Karpas-422 (cell line): ENCODE measurements at regions not wholly inside any gene's neighbourhood (a gene's known extent, or its start where the extent isn't known, plus 50 kb on each side); places are given as distances from the start of the nearest gene placed in this dataset.

ENCODE experiments used
- DNase-seq: peaks from one replicate; pipeline ENCODE4 v3.0.0-alpha.2; 2015
- H2AFZ ChIP-seq: fragments of 200-600 bp; sonication (generic); 2 replicates; pipeline ENCODE4 v1.6.1; 2014; ENCODE audit warnings: antibody characterized with exemption, low read length, mixed read lengths
- H3K27ac ChIP-seq: fragments of 200-600 bp; sonication (generic); 2 replicates; pipeline ENCODE4 v1.5.1; 2014; ENCODE audit warnings: mild to moderate bottlenecking, low read length, moderate library complexity
- H3K27me3 ChIP-seq: fragments of 200-600 bp; sonication (generic); 2 replicates; pipeline ENCODE4 v1.6.1; 2014; ENCODE audit warnings: low read length, mixed read lengths
- H3K36me3 ChIP-seq: fragments of 200-600 bp; sonication (generic); 2 replicates; pipeline ENCODE4 v1.6.1; 2014; ENCODE audit warnings: low read length, mixed read lengths; ENCODE audit not compliant: insufficient read depth
- H3K4me1 ChIP-seq: fragments of 200-600 bp; sonication (generic); 2 replicates; pipeline ENCODE4 v1.6.1; 2014; ENCODE audit warnings: mild to moderate bottlenecking, low read length, mixed read lengths
- H3K4me2 ChIP-seq: fragments of 200-600 bp; sonication (generic); 2 replicates; pipeline ENCODE4 v1.6.1; 2014; ENCODE audit warnings: low read length, low read depth, mild to moderate bottlenecking; ENCODE audit not compliant: poor library complexity, severe bottlenecking
- H3K4me3 ChIP-seq: fragments of 200-600 bp; sonication (generic); 2 replicates; pipeline ENCODE4 v1.5.1; 2014; ENCODE audit warnings: mild to moderate bottlenecking, antibody characterized with exemption, low read length, mixed read lengths
- H3K79me2 ChIP-seq: fragments of 200-600 bp; sonication (generic); 2 replicates; pipeline ENCODE4 v1.6.1; 2014; ENCODE audit warnings: mild to moderate bottlenecking, low read length, mixed read lengths
- H3K9ac ChIP-seq: fragments of 200-600 bp; sonication (generic); 2 replicates; pipeline ENCODE4 v1.6.0; 2014; ENCODE audit warnings: low read length
- H3K9me2 ChIP-seq: fragments of 200-600 bp; sonication (generic), shearing (Covaris generic); replicated peaks from 2 replicates; pipeline ENCODE4 v1.6.0; 2014; ENCODE audit warnings: mild to moderate bottlenecking, low read length, moderate library complexity; ENCODE audit not compliant: insufficient read depth
- H3K9me3 ChIP-seq: fragments of 300-700, 200-600 bp; sonication (generic); 2 replicates; pipeline ENCODE4 v1.6.1; 2014; ENCODE audit warnings: low read length, mixed read lengths
- H4K20me1 ChIP-seq: fragments of 200-600 bp; sonication (generic); 2 replicates; pipeline ENCODE4 v1.6.1; 2014; ENCODE audit warnings: mild to moderate bottlenecking, antibody characterized with exemption, low read length, low read depth; ENCODE audit not compliant: insufficient read depth

DNA sequence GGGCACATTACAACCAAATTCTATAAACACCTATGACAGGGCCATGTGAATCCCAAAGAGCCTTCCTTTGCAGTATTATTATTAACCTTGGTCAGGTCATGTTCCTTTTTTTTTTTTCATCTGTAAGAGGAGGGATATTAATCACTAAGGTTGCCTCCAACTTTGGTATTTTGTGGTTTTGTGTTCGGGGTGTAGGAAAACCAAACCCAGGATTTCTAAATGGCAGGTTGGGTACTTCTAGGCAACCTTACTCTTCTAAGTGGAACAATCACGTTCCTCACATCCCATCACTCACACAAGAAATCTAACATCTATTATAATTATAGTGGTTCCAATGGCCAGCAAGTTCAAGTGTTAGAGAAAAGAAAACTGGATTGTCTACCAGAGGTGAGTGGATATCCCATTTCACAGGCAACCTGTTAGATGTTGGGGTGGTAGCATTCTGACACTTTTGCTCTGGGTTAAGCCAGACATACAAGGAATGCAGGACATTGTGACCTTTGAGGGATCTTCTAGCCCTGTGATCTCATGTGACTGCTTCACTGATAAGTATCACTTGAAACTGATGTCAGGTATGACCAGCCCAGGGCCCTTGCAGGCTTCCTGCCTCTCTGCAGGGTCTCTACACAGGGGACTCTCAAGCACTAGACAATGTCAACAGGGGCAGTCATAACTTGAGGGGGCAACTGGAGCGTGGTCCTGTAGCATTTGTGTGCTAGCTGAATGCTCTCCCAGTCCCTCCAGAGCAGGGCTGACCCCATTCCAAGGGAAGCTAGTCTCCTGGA is 126.2 kb upstream of the VLDLR start:
- no peak overlapping the region for H2AFZ ChIP-seq
- no peak for DNase-seq
- no peaks in the 10 kb centered on the region for H3K36me3 ChIP-seq
- no peaks in the 10 kb centered on the region for H3K79me2 ChIP-seq
- no peaks in the 10 kb centered on the region for H3K9me2 ChIP-seq
- H3K9me3 ChIP-seq = no peaks in the 10 kb centered on the region
- peak overlapping the region; percentile 97 for H3K27ac ChIP-seq
- H3K27me3 ChIP-seq = no peaks in the 10 kb centered on the region
- H3K4me3 ChIP-seq = no peak overlapping the region
- no peak overlapping the region for H3K9ac ChIP-seq
- no peaks in the 10 kb centered on the region for H4K20me1 ChIP-seq
- H3K4me2 ChIP-seq = peak overlapping the region; percentile 71
- H3K4me1 ChIP-seq = peaks cover 73% of the 10 kb centered on the region

- H3K27me3 ChIP-seq = no peaks in the 10 kb centered on the region
- H3K4me2 ChIP-seq = no peak overlapping the region
- H3K4me3 ChIP-seq = no peak overlapping the region
- no peaks in the 10 kb centered on the region for H3K9me2 ChIP-seq
- H3K36me3 ChIP-seq = no peaks in the 10 kb centered on the region
- H2AFZ ChIP-seq = no peak overlapping the region
- no peaks in the 10 kb centered on the region for H3K79me2 ChIP-seq
- no peak overlapping the region for H3K27ac ChIP-seq
- H3K4me1 ChIP-seq = peaks cover 69% of the 10 kb centered on the region
- no peak overlapping the region for H3K9ac ChIP-seq
- DNase-seq = no peak
- H3K9me3 ChIP-seq = no peaks in the 10 kb centered on the region
- no peaks in the 10 kb centered on the region for H4K20me1 ChIP-seq
Observed at GRCh38 chr9:2496169-2496568, 125.4 kb upstream of the VLDLR start.

DNA sequence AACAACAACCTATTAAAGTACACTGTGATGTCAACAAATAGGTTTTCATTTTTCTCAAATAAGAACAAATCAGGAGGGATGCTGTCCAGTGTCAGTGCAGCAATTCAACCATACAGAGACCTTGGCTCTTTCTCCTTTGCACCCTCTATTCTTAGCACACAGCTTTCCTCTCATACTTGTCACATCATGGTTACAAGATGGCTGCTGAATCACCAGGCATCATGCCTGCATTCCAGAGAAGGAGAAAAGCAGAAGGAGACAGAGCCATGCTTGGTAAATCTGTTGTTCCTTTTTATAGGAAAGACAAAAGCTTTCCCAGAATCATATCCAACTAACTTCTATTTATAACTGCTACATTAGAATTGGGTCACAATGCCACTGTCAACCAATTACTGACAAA is 124.7 kb upstream of the VLDLR start:
- Histone ChIP-seq H3K4me3 (no peak overlapping the region), H3K4me2 (no peak overlapping the region), H4K20me1 (no peaks in the 10 kb centered on the region), H3K36me3 (no peaks in the 10 kb centered on the region), H3K4me1 (peaks cover 63% of the 10 kb centered on the region), H3K27me3 (no peaks in the 10 kb centered on the region), H2AFZ (no peak overlapping the region), H3K9me2 (no peaks in the 10 kb centered on the region), H3K9me3 (no peaks in the 10 kb centered on the region), H3K9ac (no peak overlapping the region), H3K27ac (no peak overlapping the region), H3K79me2 (no peaks in the 10 kb centered on the region)
- DNase-seq = no peak

DNA sequence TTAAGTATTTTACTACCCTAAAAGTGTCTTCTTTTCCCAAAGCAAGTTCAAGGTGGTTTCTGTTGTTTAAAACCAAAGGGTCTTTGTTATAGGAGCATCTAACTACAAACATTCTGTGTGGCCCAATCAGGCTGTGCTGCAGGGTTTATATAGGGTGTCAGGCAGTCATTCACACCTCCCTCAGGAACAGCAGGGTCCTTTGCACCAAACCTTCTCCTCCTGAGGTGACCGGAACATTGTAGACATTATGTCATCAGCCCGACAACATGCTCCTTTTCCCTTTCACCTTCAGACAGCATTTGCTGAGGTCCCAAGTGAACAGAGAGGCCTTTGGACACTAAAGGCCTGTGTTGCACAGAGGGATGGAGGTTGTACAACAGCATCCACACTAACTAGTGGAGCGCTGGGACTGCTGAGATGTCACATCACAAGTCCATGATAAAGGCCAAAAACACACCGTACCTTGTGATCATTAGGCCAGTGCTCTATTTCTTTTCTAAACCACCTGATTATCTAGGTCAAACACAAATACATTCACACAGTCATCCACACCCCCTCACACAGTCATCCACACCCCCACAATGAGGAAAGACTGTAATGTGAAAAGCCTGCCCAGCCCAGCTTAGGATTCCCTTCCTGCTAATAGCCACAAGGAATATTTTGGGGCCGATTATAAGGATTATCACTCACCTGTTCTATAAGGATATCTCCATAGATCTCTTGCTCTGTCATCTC is 123.8 kb upstream of the VLDLR start:
- Histone ChIP-seq H3K36me3 (no peaks in the 10 kb centered on the region), H3K9me3 (no peaks in the 10 kb centered on the region), H3K4me3 (no peak overlapping the region), H3K27me3 (no peaks in the 10 kb centered on the region), H3K79me2 (no peaks in the 10 kb centered on the region), H3K27ac (no peak overlapping the region), H3K9me2 (no peaks in the 10 kb centered on the region), H3K9ac (no peak overlapping the region), H4K20me1 (no peaks in the 10 kb centered on the region), H2AFZ (no peak overlapping the region), H3K4me2 (no peak overlapping the region), H3K4me1 (peaks cover 55% of the 10 kb centered on the region)
- no peak for DNase-seq

GRCh38 chr9:2502210-2502609 is 119.4 kb upstream of the VLDLR start:
- Histone ChIP-seq H4K20me1 (no peaks in the 10 kb centered on the region), H3K4me3 (no peak overlapping the region), H3K79me2 (no peaks in the 10 kb centered on the region), H3K9me3 (no peaks in the 10 kb centered on the region), H3K4me1 (peaks cover 43% of the 10 kb centered on the region), H3K4me2 (no peak overlapping the region), H3K27me3 (no peaks in the 10 kb centered on the region), H3K9me2 (no peaks in the 10 kb centered on the region), H2AFZ (no peak overlapping the region), H3K36me3 (no peaks in the 10 kb centered on the region), H3K27ac (no peak overlapping the region), H3K9ac (no peak overlapping the region)
- DNase-seq = no peak

DNA sequence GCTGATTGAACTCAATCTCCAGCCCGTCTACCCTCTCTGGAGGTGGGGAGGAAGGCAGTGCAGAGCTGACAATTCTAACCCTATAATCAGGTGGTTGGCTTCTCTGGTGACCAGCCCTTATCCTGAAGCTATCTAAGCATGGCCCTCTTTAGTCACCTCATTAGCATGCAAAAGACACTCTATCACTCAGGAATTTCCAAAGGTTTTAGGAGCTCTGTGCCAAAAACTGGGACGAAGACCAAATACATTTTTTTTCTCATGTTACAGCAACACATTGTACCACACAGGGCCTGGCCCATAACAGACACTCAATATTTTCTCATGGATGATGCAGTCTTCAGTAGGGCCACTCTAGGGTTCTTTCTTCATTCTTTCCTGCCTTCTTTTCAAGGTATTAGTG is 118.8 kb upstream of the VLDLR start:
- Histone ChIP-seq H3K9ac (no peak overlapping the region), H3K9me3 (no peaks in the 10 kb centered on the region), H3K36me3 (no peaks in the 10 kb centered on the region), H3K4me2 (no peak overlapping the region), H3K4me1 (peaks cover 43% of the 10 kb centered on the region), H3K27ac (no peak overlapping the region), H3K79me2 (no peaks in the 10 kb centered on the region), H2AFZ (no peak overlapping the region), H3K27me3 (no peaks in the 10 kb centered on the region), H4K20me1 (no peaks in the 10 kb centered on the region), H3K4me3 (no peak overlapping the region), H3K9me2 (no peaks in the 10 kb centered on the region)
- DNase-seq = no peak

- Histone ChIP-seq H3K36me3 (no peaks in the 10 kb centered on the region), H3K4me3 (no peak overlapping the region), H3K27me3 (no peaks in the 10 kb centered on the region), H3K9ac (no peak overlapping the region), H3K4me2 (no peak overlapping the region), H3K4me1 (peaks cover 25% of the 10 kb centered on the region), H3K9me2 (no peaks in the 10 kb centered on the region), H2AFZ (no peak overlapping the region), H3K27ac (no peak overlapping the region), H3K9me3 (no peaks in the 10 kb centered on the region), H4K20me1 (no peaks in the 10 kb centered on the region), H3K79me2 (no peaks in the 10 kb centered on the region)
- no peak for DNase-seq
Observed at GRCh38 chr9:2506321-2506720, 115.3 kb upstream of the VLDLR start.

DNA sequence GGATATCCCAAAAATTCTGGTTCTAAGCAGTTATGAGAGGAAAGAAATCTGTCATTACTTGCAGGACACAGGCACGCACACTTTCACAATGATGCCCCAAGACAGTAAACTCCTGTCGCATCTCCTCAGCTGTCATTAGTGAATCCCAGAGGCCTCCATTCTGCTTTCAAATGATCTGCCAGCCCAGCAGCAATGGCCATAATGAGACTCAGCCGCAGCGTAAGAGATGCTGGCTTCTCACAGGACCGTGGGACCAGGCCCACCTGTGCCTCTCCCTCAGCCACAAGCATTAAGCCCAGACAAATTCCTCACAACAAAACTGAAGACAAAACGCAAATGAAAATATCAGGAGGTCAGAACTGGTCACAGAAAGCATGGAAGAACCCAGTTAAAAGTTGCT is 98.0 kb upstream of the VLDLR start:
- Histone ChIP-seq H3K9ac (no peak overlapping the region), H3K27ac (no peak overlapping the region), H3K9me2 (no peaks in the 10 kb centered on the region), H3K4me3 (no peak overlapping the region), H3K4me2 (no peak overlapping the region), H3K9me3 (no peaks in the 10 kb centered on the region), H3K79me2 (no peaks in the 10 kb centered on the region), H2AFZ (no peak overlapping the region), H3K27me3 (no peaks in the 10 kb centered on the region), H4K20me1 (no peaks in the 10 kb centered on the region), H3K36me3 (0 out of 2 replicates have a peak, but pooled peaks cover 2% of the 10 kb centered on the region), H3K4me1 (peaks cover 9% of the 10 kb centered on the region)
- no peak for DNase-seq
